ENCODE measurements at regions not wholly inside any gene's neighbourhood (a gene's known extent, or its start where the extent isn't known, plus 50 kb on each side); places are given as distances from the start of the nearest gene placed in this dataset.

GRCh38 chr11:116510886-116511650, 261.7 kb downstream of the BUD13 start:
- no peaks in the 10 kb centered on the region for H3K9me3 ChIP-seq (ENCODE audit: low read length)
- no peaks in the 10 kb centered on the region for H3K79me2 ChIP-seq (replicated peaks; ENCODE audit: insufficient read depth, low read length)
- no peak overlapping the region for H2AFZ ChIP-seq (ENCODE audit: low read depth, low read length)
- no peak overlapping the region for H3K4me3 ChIP-seq (ENCODE audit: low read length)
- no peak for TF ChIP-seq MXI1 (conservative IDR thresholded peaks at IDR 0.05; ENCODE audit: poor library complexity, severe bottlenecking)
- TF ChIP-seq TAF1 (IDR thresholded peaks at IDR 0.05; ENCODE audit: low read depth) = no peak
- TF ChIP-seq, protein P1, sequence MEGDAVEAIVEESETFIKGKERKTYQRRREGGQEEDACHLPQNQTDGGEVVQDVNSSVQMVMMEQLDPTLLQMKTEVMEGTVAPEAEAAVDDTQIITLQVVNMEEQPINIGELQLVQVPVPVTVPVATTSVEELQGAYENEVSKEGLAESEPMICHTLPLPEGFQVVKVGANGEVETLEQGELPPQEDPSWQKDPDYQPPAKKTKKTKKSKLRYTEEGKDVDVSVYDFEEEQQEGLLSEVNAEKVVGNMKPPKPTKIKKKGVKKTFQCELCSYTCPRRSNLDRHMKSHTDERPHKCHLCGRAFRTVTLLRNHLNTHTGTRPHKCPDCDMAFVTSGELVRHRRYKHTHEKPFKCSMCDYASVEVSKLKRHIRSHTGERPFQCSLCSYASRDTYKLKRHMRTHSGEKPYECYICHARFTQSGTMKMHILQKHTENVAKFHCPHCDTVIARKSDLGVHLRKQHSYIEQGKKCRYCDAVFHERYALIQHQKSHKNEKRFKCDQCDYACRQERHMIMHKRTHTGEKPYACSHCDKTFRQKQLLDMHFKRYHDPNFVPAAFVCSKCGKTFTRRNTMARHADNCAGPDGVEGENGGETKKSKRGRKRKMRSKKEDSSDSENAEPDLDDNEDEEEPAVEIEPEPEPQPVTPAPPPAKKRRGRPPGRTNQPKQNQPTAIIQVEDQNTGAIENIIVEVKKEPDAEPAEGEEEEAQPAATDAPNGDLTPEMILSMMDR (IDR thresholded peaks at IDR 0.05; ENCODE audit: poor library complexity, severe bottlenecking) = no peak
- TF ChIP-seq EP300 (conservative IDR thresholded peaks at IDR 0.05; ENCODE audit: poor library complexity, severe bottlenecking) = no peak
- TF ChIP-seq SMC3 (conservative IDR thresholded peaks at IDR 0.05; ENCODE audit: poor library complexity) = no peak
- no peak for TF ChIP-seq POLR2AphosphoS5 (IDR thresholded peaks at IDR 0.05)
- no peak for TF ChIP-seq RAD21 (conservative IDR thresholded peaks at IDR 0.05)
- TF ChIP-seq REST (IDR thresholded peaks at IDR 0.05; ENCODE audit: borderline replicate concordance) = no peak
- no peak for TF ChIP-seq EZH2 (IDR thresholded peaks at IDR 0.05; ENCODE audit: borderline replicate concordance, insufficient read depth, low read length, poor library complexity, severe bottlenecking)
- no peaks in the 10 kb centered on the region for H4K20me1 ChIP-seq (ENCODE audit: insufficient read depth)
- no peaks in the 10 kb centered on the region for H3K27me3 ChIP-seq (ENCODE audit: insufficient read depth, low read depth, low read length)
- H3K9ac ChIP-seq (ENCODE audit: low read length) = no peak overlapping the region
- no peaks in the 10 kb centered on the region for H3K36me3 ChIP-seq (ENCODE audit: insufficient read depth, low read length)
- H3K9me2 ChIP-seq (ENCODE audit: insufficient read depth, low read length) = no peaks in the 10 kb centered on the region
- H3K4me2 ChIP-seq (ENCODE audit: low read length) = no peak overlapping the region
- H3K27ac ChIP-seq (ENCODE audit: low read length) = no peak overlapping the region
- no peaks in the 10 kb centered on the region for H3F3A ChIP-seq (ENCODE audit: insufficient read depth, low read length, poor library complexity, severe bottlenecking)

DNA sequence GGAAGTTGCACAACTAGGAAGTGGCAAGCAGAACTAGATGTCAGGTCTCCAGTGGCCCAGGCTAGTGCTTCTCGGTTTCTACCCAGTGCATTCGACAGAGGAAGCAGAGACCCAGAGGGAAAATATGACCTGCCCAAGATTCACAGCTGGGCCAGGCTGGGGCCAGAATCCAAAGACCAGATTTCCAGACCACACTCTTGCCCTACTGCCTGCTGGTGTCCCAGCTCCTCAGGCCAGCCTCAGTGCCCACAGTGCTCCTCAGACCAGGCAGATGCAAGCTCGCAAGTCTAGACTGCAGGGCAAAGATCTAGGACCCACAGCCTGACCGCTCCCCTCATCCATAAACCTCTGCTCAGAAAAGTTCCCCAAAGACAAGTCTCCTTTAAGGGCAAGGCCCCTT, 262.6 kb downstream of the BUD13 start:
- no peaks in the 10 kb centered on the region for H3K9me2 ChIP-seq (ENCODE audit: insufficient read depth, low read length)
- H4K20me1 ChIP-seq (ENCODE audit: insufficient read depth) = no peaks in the 10 kb centered on the region
- no peak overlapping the region for H3K4me3 ChIP-seq (ENCODE audit: low read length)
- H3K9me3 ChIP-seq (ENCODE audit: low read length) = no peaks in the 10 kb centered on the region
- H3K27ac ChIP-seq (ENCODE audit: low read length) = no peak overlapping the region
- no peaks in the 10 kb centered on the region for H3K27me3 ChIP-seq (ENCODE audit: insufficient read depth, low read depth, low read length)
- no peak overlapping the region for H2AFZ ChIP-seq (ENCODE audit: low read depth, low read length)
- H3F3A ChIP-seq (ENCODE audit: insufficient read depth, low read length, poor library complexity, severe bottlenecking) = no peaks in the 10 kb centered on the region
- H3K4me2 ChIP-seq (ENCODE audit: low read length) = no peak overlapping the region
- H3K9ac ChIP-seq (ENCODE audit: low read length) = no peak overlapping the region
- H3K79me2 ChIP-seq (replicated peaks; ENCODE audit: insufficient read depth, low read length) = no peaks in the 10 kb centered on the region
- TF ChIP-seq EZH2 (IDR thresholded peaks at IDR 0.05; ENCODE audit: borderline replicate concordance, insufficient read depth, low read length, poor library complexity, severe bottlenecking) (no peak), POLR2AphosphoS5 (IDR thresholded peaks at IDR 0.05) (no peak), REST (IDR thresholded peaks at IDR 0.05; ENCODE audit: borderline replicate concordance) (no peak), TAF1 (IDR thresholded peaks at IDR 0.05; ENCODE audit: low read depth) (no peak), SMC3 (conservative IDR thresholded peaks at IDR 0.05; ENCODE audit: poor library complexity) (no peak), RAD21 (conservative IDR thresholded peaks at IDR 0.05) (no peak), EP300 (conservative IDR thresholded peaks at IDR 0.05; ENCODE audit: poor library complexity, severe bottlenecking) (no peak), MXI1 (conservative IDR thresholded peaks at IDR 0.05; ENCODE audit: poor library complexity, severe bottlenecking) (no peak)
- TF ChIP-seq, protein P1 (IDR thresholded peaks at IDR 0.05; ENCODE audit: poor library complexity, severe bottlenecking) = no peak
- H3K36me3 ChIP-seq (ENCODE audit: insufficient read depth, low read length) = no peaks in the 10 kb centered on the region

Data from neural cell (in vitro differentiated cells).